ENCODE measurements at regions not wholly inside any gene's neighbourhood (a gene's known extent, or its start where the extent isn't known, plus 50 kb on each side); places are given as distances from the start of the nearest gene placed in this dataset.

GRCh38 chr12:34395056-34396005 lies 373.0 kb downstream of the ALG10 start:
- Histone ChIP-seq H3K27me3 (no peaks in the 10 kb centered on the region), H3K4me1 (no peaks in the 10 kb centered on the region), H3K27ac (no peak overlapping the region), H3K9me3 (peaks cover 3% of the 10 kb centered on the region), H3K4me3 (no peak overlapping the region), H3K36me3 (no peaks in the 10 kb centered on the region)
- intact Hi-C loops (cut with DNase I) = no loop called here
- peak; percentile 70 to 72 for DNase-seq (ENCODE audit: extremely low spot score in 2 of 2)
- no peak for TF ChIP-seq POLR2A (IDR thresholded peaks at IDR 0.05)
- TF ChIP-seq CTCF (IDR thresholded peaks at IDR 0.05) = no peak
- no peak for TF ChIP-seq POLR2AphosphoS5 (IDR thresholded peaks at IDR 0.05; ENCODE audit: insufficient read depth in 1 of 2, low read depth in 1 of 2)

- peak; percentile 40 to 94 for DNase-seq (ENCODE audit: extremely low spot score in 2 of 2)
- H3K9me3 ChIP-seq = no peaks in the 10 kb centered on the region
- TF ChIP-seq CTCF (IDR thresholded peaks at IDR 0.05) (no peak), POLR2A (IDR thresholded peaks at IDR 0.05) (no peak), POLR2AphosphoS5 (IDR thresholded peaks at IDR 0.05; ENCODE audit: insufficient read depth in 1 of 2, low read depth in 1 of 2) (no peak)
- H3K4me1 ChIP-seq = no peaks in the 10 kb centered on the region
- H3K4me3 ChIP-seq = no peak overlapping the region
- intact Hi-C loops (cut with DNase I) = no loop called here
- H3K27me3 ChIP-seq = no peaks in the 10 kb centered on the region
- no peak overlapping the region for H3K27ac ChIP-seq
- no peaks in the 10 kb centered on the region for H3K36me3 ChIP-seq
Measured at GRCh38 chr12:34396006-34396860, 373.9 kb downstream of the ALG10 start.

- no peaks in the 10 kb centered on the region for H3K36me3 ChIP-seq
- H3K4me3 ChIP-seq = no peak overlapping the region
- DNase-seq (ENCODE audit: extremely low spot score in 2 of 2) = peak; percentile 78 to 87
- intact Hi-C loops (cut with DNase I) = no loop called here
- no peak overlapping the region for H3K27ac ChIP-seq
- H3K4me1 ChIP-seq = no peaks in the 10 kb centered on the region
- no peaks in the 10 kb centered on the region for H3K9me3 ChIP-seq
- H3K27me3 ChIP-seq = no peaks in the 10 kb centered on the region
- no peak for TF ChIP-seq POLR2A (IDR thresholded peaks at IDR 0.05)
- no peak for TF ChIP-seq CTCF (IDR thresholded peaks at IDR 0.05)
- no peak for TF ChIP-seq POLR2AphosphoS5 (IDR thresholded peaks at IDR 0.05; ENCODE audit: insufficient read depth in 1 of 2, low read depth in 1 of 2)
Measured at GRCh38 chr12:34396861-34397590, 374.7 kb downstream of the ALG10 start.

GRCh38 chr12:34397591-34398365 lies 375.5 kb downstream of the ALG10 start:
- no peak overlapping the region for H3K27ac ChIP-seq
- no peaks in the 10 kb centered on the region for H3K4me1 ChIP-seq
- no peaks in the 10 kb centered on the region for H3K27me3 ChIP-seq
- H3K9me3 ChIP-seq = no peaks in the 10 kb centered on the region
- peak; percentile 77 to 81 for DNase-seq (ENCODE audit: extremely low spot score in 2 of 2)
- intact Hi-C loops (cut with DNase I) = no loop called here
- TF ChIP-seq POLR2AphosphoS5 (IDR thresholded peaks at IDR 0.05; ENCODE audit: insufficient read depth in 1 of 2, low read depth in 1 of 2) (no peak), CTCF (IDR thresholded peaks at IDR 0.05) (no peak), POLR2A (IDR thresholded peaks at IDR 0.05) (no peak)
- H3K4me3 ChIP-seq = no peak overlapping the region
- no peaks in the 10 kb centered on the region for H3K36me3 ChIP-seq

Data from vagina (tissue), 2 donors.